HG03558 (cell line): ENCODE measurements at regions not wholly inside any gene's neighbourhood (a gene's known extent, or its start where the extent isn't known, plus 50 kb on each side); places are given as distances from the start of the nearest gene placed in this dataset.
"Not testable (repeated sequence)": the region's sequence is repeated elsewhere in the genome, so short reads cannot be mapped to it uniquely, and the experiment has no call there.

Source experiments
- ATAC-seq: cut with Tn5 transposase; IDR thresholded peaks from one replicate; pipeline ENCODE4 v1.9.1; 2021; ENCODE audit warnings: moderate number of reproducible peaks; ENCODE audit not compliant: unreplicated experiment; ENCODE audit errors: extremely low read depth

GRCh38 chr7:67858931-67859330 is 862.3 kb downstream of the TYW1 start:
- no peak for ATAC-seq

GRCh38 chr7:67863911-67864310 is 867.3 kb downstream of the TYW1 start:
- no peak for ATAC-seq

GRCh38 chr7:67866054-67866453 is 869.4 kb downstream of the TYW1 start:
- ATAC-seq: no peak

GRCh38 chr7:67866812-67867211 is 870.2 kb downstream of the TYW1 start:
- ATAC-seq: no peak

- ATAC-seq: no peak
Observed at GRCh38 chr7:67870396-67870795, 873.8 kb downstream of the TYW1 start.

GRCh38 chr7:67875558-67875957 is 878.9 kb downstream of the TYW1 start:
- no peak for ATAC-seq

GRCh38 chr7:67878808-67879207 is 882.2 kb downstream of the TYW1 start:
- ATAC-seq: no peak

- no peak for ATAC-seq
Observed at GRCh38 chr7:67882843-67883242, 886.2 kb downstream of the TYW1 start.

- ATAC-seq: no peak
Observed at GRCh38 chr7:67890316-67890715, 893.7 kb downstream of the TYW1 start.

- no peak for ATAC-seq
Observed at GRCh38 chr7:67894746-67895145, 898.1 kb downstream of the TYW1 start.

GRCh38 chr7:67896721-67897120 is 900.1 kb downstream of the TYW1 start:
- no peak for ATAC-seq

- no peak for ATAC-seq
Observed at GRCh38 chr7:67900456-67900855, 903.8 kb downstream of the TYW1 start.

GRCh38 chr7:67901808-67902480 is 905.3 kb downstream of the TYW1 start:
- no peak for ATAC-seq

- no peak for ATAC-seq
Observed at GRCh38 chr7:67907792-67908191, 911.2 kb downstream of the TYW1 start.

GRCh38 chr7:67912437-67912836 is 915.8 kb downstream of the TYW1 start:
- no peak for ATAC-seq

- ATAC-seq: no peak
Observed at GRCh38 chr7:67913604-67914003, 917.0 kb downstream of the TYW1 start.

GRCh38 chr7:67916111-67916510 is 919.5 kb downstream of the TYW1 start:
- ATAC-seq: not testable (repeated sequence)

- ATAC-seq: no peak
Observed at GRCh38 chr7:67916571-67917436, 920.2 kb downstream of the TYW1 start.

GRCh38 chr7:67917437-67917755 is 920.8 kb downstream of the TYW1 start:
- no peak for ATAC-seq

GRCh38 chr7:67918158-67918557 is 921.5 kb downstream of the TYW1 start:
- no peak for ATAC-seq

GRCh38 chr7:67923286-67923685 is 926.7 kb downstream of the TYW1 start:
- ATAC-seq: no peak

GRCh38 chr7:67928141-67928540 is 931.5 kb downstream of the TYW1 start:
- no peak for ATAC-seq
